Caco-2 (cell line): ENCODE measurements at regions not wholly inside any gene's neighbourhood (a gene's known extent, or its start where the extent isn't known, plus 50 kb on each side); places are given as distances from the start of the nearest gene placed in this dataset.
"Not testable (repeated sequence)": the region's sequence is repeated elsewhere in the genome, so short reads cannot be mapped to it uniquely, and the experiment has no call there.

Experiments used
- BruUV-seq: library from RNA; stranded (reverse); fragments of 400-500 nt; replicated peaks from 2 replicates; lab custom pipeline; 2021; lab: Mats Ljungman, UMichigan
- CTCF ChIA-PET: fragments of 300-600 bp; sonication (Branson Sonifier 250); formaldehyde crosslinking; loops from one replicate; lab custom pipeline; 2022; ENCODE audit warnings: antibody characterized with exemption; lab: Charles Lee
- POLR2A ChIA-PET: fragments of 300-600 bp; sonication (Branson Sonifier 250); formaldehyde crosslinking; loops from one replicate; lab custom pipeline; 2022; ENCODE audit warnings: antibody characterized with exemption; lab: Charles Lee
- DNase-seq, 2 experiments: peaks; one replicate each; pipeline versions ENCODE4 v3.0.0 to v3.0.0-alpha.2; 2020 to 2022
- H3K27me3 ChIP-seq: replicated peaks from 2 replicates; pipeline ENCODE4 v1.6.0; 2011; ENCODE audit warnings: low read length; ENCODE audit not compliant: control insufficient read depth, insufficient read depth
- H3K36me3 ChIP-seq: 2 replicates; pipeline ENCODE4 v1.5.1; 2011; ENCODE audit warnings: low read length; ENCODE audit not compliant: control insufficient read depth, insufficient read depth
- H3K4me1 ChIP-seq: fragments of 250-450 bp; sonication (Bioruptor Pico); 2 replicates; pipeline ENCODE4 v1.5.1; 2020; ENCODE audit warnings: mild to moderate bottlenecking
- H3K4me3 ChIP-seq: 2 replicates; pipeline ENCODE4 v1.5.1; 2011; ENCODE audit warnings: low read depth, mild to moderate bottlenecking, control low read depth, low read length
- H3K9me3 ChIP-seq: fragments of 250-450 bp; sonication (Bioruptor Pico); 2 replicates; pipeline ENCODE4 v1.5.1; 2020; ENCODE audit warnings: mild to moderate bottlenecking, moderate library complexity
- H3K27ac Mint-ChIP-seq: one replicate; pipeline ENCODE4 v1.8.0; 2022; ENCODE audit warnings: mixed read lengths; ENCODE audit not compliant: unreplicated experiment
- H3K27me3 Mint-ChIP-seq: one replicate; pipeline ENCODE4 v1.8.0; 2022; ENCODE audit warnings: mixed read lengths; ENCODE audit not compliant: insufficient read depth, unreplicated experiment
- H3K36me3 Mint-ChIP-seq: one replicate; pipeline ENCODE4 v1.8.0; 2022; ENCODE audit warnings: mild to moderate bottlenecking, mixed read lengths; ENCODE audit not compliant: insufficient read depth, unreplicated experiment
- H3K4me1 Mint-ChIP-seq: one replicate; pipeline ENCODE4 v1.8.0; 2022; ENCODE audit warnings: low read depth, mixed read lengths; ENCODE audit not compliant: unreplicated experiment
- H3K4me3 Mint-ChIP-seq: one replicate; pipeline ENCODE4 v1.8.0; 2022; ENCODE audit warnings: mild to moderate bottlenecking, moderate library complexity, mixed read lengths; ENCODE audit not compliant: unreplicated experiment
- H3K9me3 Mint-ChIP-seq: one replicate; pipeline ENCODE4 v1.8.0; 2022; ENCODE audit warnings: mixed read lengths; ENCODE audit not compliant: unreplicated experiment
- CTCF ChIP-seq, 2 experiments: fragments of 200-600 bp in 1 of 2; IDR thresholded peaks; 1 replicate in 1 of 2; 2 replicates in 1 of 2; pipeline versions ENCODE4 v1.5.1 to v1.8.0; 2011 to 2022; ENCODE audit warnings: antibody characterized with exemption in 1 of 2, control low read depth in 1 of 2, inconsistent platforms in 1 of 2, low read depth in 1 of 2, low read length in 1 of 2, mild to moderate bottlenecking in 1 of 2, moderate library complexity in 1 of 2; ENCODE audit not compliant: insufficient read depth in 1 of 2, severe bottlenecking in 1 of 2, unreplicated experiment in 1 of 2
- intact Hi-C: fragments of 100-400 bp; cut with micrococcal nuclease; formaldehyde crosslinking; loops from one replicate; pipeline ENCODE4 v1.10.0; 2022; ENCODE audit not compliant: unreplicated experiment

- no peak for TF ChIP-seq CTCF (IDR thresholded peaks at IDR 0.05; ENCODE audit: insufficient read depth in 1 of 2, low read depth in 1 of 2, low read length in 1 of 2, severe bottlenecking in 1 of 2, unreplicated experiment in 1 of 2)
- Histone ChIP-seq H3K27me3 (no peaks in the 10 kb centered on the region), H3K4me1 (no peaks in the 10 kb centered on the region), H3K9me3 (no peaks in the 10 kb centered on the region), H3K36me3 (peaks cover 1% of the 10 kb centered on the region), H3K4me3 (no peak overlapping the region)
- no peaks in the 10 kb centered on the region for H3K4me1 Mint-ChIP-seq
- H3K36me3 Mint-ChIP-seq: peaks cover 63% of the 10 kb centered on the region
- no TSS peak for BruUV-seq
- no peak for DNase-seq
- ChIA-PET CTCF (no interaction called here), POLR2A (no interaction called here)
- H3K27ac Mint-ChIP-seq: no peak overlapping the region
- intact Hi-C loops: no loop called here
- no peaks in the 10 kb centered on the region for H3K27me3 Mint-ChIP-seq
- no peaks in the 10 kb centered on the region for H3K9me3 Mint-ChIP-seq
- H3K4me3 Mint-ChIP-seq: no peak overlapping the region
Observed at GRCh38 chr15:62672268-62672667, 370.3 kb upstream of the TPM1 start.

GRCh38 chr15:62676891-62677290 is 365.7 kb upstream of the TPM1 start:
- Mint-ChIP-seq H3K9me3 (no peaks in the 10 kb centered on the region), H3K27me3 (no peaks in the 10 kb centered on the region), H3K4me3 (no peak overlapping the region), H3K4me1 (no peaks in the 10 kb centered on the region), H3K36me3 (peaks cover 59% of the 10 kb centered on the region), H3K27ac (no peak overlapping the region)
- Histone ChIP-seq H3K27me3 (no peaks in the 10 kb centered on the region), H3K36me3 (no peaks in the 10 kb centered on the region; the same call in none of the 2 replicates), H3K9me3 (no peaks in the 10 kb centered on the region), H3K4me1 (no peaks in the 10 kb centered on the region), H3K4me3 (no peak overlapping the region)
- no peak for TF ChIP-seq CTCF (IDR thresholded peaks at IDR 0.05; ENCODE audit: insufficient read depth in 1 of 2, low read depth in 1 of 2, low read length in 1 of 2, severe bottlenecking in 1 of 2, unreplicated experiment in 1 of 2)
- ChIA-PET CTCF (no interaction called here), POLR2A (no interaction called here)
- DNase-seq: no peak
- intact Hi-C loops: no loop called here
- no TSS peak for BruUV-seq

GRCh38 chr15:62681939-62682896 is 360.3 kb upstream of the TPM1 start:
- intact Hi-C loops: no loop called here
- Mint-ChIP-seq H3K4me1 (no peaks in the 10 kb centered on the region), H3K9me3 (no peaks in the 10 kb centered on the region), H3K4me3 (no peak overlapping the region), H3K36me3 (peaks cover 50% of the 10 kb centered on the region), H3K27me3 (no peaks in the 10 kb centered on the region), H3K27ac (no peak overlapping the region)
- POLR2A ChIA-PET: interaction anchor here (0.6 kb wide), 1 partner anchor 91 kb away, joined by 3 read pairs; no protein-coding TSS in a partner anchor
- no peaks in the 10 kb centered on the region; the same call in 1 of the 2 replicates for H3K36me3 ChIP-seq
- CTCF ChIA-PET: no interaction called here
- no peak for DNase-seq
- no peaks in the 10 kb centered on the region for H3K4me1 ChIP-seq
- no peaks in the 10 kb centered on the region for H3K9me3 ChIP-seq
- no TSS peak for BruUV-seq
- H3K4me3 ChIP-seq: no peak overlapping the region
- TF ChIP-seq CTCF (IDR thresholded peaks at IDR 0.05; ENCODE audit: insufficient read depth in 1 of 2, low read depth in 1 of 2, low read length in 1 of 2, severe bottlenecking in 1 of 2, unreplicated experiment in 1 of 2): no peak
- no peaks in the 10 kb centered on the region for H3K27me3 ChIP-seq

- BruUV-seq, H3K27ac Mint-ChIP-seq, intact Hi-C loops, CTCF ChIA-PET, H3K36me3 ChIP-seq, H3K4me3 ChIP-seq, H3K4me1 Mint-ChIP-seq, H3K4me3 Mint-ChIP-seq, DNase-seq, H3K9me3 ChIP-seq, H3K9me3 Mint-ChIP-seq, H3K27me3 ChIP-seq, H3K27me3 Mint-ChIP-seq, H3K4me1 ChIP-seq, POLR2A ChIA-PET: not testable (repeated sequence)
- peaks cover 50% of the 10 kb centered on the region for H3K36me3 Mint-ChIP-seq
Observed at GRCh38 chr15:62683192-62683591, 359.4 kb upstream of the TPM1 start.
